ENCODE measurements at regions not wholly inside any gene's neighbourhood (a gene's known extent, or its start where the extent isn't known, plus 50 kb on each side); places are given as distances from the start of the nearest gene placed in this dataset.
"Not testable (repeated sequence)": the region's sequence is repeated elsewhere in the genome, so short reads cannot be mapped to it uniquely, and the experiment has no call there.

DNA sequence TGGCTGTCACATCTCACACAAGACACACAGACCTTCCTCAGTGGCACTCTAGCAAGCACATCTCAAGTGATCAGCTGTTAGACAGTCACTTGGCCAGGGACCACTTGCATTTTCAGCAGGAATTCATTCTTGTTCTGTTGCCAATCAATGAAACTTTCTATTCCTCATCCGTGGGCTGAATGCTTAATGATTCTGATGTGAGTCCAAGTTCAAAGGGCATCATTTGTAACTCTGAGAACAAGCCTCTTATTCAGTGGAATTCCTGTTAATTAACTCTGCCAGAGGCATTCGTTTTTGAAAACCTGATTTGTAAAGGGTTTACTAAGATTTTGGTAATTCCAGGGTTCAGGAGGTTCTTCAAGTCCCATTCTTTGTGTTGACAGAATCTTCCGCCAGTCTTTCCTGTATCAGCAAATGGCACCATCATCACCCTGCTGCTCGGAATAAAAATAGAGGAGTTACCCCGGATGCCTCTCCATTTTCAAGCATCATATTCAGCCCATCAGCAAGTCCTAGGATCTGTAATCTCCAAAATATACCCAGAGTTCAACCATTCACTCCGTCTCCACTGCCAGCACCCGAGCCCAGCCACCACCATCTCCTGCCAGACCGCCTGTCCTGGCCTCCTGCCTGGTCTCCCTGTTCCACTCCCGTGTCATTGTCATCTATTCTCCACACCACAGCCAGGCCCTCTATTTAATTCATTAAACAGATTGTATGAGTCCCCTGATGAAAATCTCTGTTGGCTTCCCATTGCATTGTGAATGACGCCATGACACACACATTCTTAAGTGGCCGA, 473.4 kb downstream of the AACS start:
- DNase-seq (ENCODE audit: low read depth in 4 of 4, low spot score in 2 of 4) = no peak

DNA sequence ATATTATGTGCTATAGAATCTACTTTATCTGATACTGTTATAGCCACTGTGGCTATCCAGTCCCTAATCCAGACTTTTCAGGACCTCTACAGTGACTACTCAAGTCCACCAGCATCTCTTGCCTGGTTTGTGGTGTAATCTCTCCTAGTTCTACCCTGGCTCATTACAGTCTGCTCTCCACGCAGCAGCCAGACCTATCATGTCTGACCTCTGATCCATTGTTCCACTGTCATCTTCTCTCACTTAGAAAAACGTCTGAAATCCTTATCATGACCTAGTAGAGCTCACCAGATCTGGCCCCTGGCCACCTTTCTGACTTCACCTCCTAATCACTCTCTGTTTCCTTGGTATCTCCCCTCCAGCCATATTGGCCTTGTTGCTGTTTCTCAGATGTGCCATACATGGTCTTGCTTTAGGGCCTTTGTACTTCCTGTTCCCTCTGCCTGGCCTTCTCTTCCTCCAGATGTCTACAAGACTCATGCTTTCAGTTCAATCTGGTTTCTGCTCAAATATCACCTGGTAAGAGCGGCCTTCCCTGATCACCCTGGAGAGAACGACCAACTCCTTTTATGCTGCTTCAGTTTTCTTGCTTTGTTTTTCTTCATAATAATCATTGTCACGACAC, 475.5 kb downstream of the AACS start:
- DNase-seq (ENCODE audit: low read depth in 4 of 4, low spot score in 2 of 4) = no peak

DNA sequence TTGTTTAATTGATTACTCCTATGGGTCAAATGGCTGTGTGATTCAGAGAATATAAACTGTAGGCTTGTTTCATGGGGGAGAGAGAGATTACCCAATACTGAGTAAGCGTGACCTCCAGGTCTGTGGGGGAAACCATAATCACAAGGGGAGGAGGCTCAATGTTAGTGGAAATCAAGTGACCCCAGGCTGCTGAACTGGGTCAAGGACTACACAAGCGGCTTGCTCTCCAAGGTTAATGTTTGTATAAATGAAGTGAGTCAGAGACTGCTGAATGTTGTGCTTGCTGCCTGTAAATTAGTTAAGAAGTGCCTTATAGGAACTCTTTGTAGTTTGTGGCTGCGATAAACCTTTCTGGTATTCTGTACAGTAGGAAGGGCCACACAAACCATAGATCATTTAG, 479.7 kb downstream of the AACS start:
- no peak for DNase-seq (ENCODE audit: low read depth in 4 of 4, low spot score in 2 of 4)

DNA sequence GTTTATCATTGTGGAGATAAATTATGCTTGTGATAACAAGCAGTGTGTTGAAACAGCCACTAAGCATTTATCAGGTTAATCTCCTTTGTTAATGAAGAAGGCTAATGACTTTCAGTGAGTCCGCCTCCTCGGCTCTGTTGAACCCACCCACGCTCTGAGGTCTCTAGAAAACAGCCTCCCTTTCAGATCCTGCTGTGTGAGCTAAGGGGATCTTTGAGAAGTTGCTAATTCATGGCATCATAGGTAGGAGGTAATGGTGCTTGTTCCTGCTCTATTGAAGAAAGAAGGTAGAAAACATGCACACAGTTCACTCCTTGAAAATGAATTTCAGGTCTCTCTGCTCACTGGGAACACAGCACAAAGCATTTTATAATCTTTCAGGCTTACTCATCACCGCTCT, 483.9 kb downstream of the AACS start:
- DNase-seq (ENCODE audit: low read depth in 4 of 4, low spot score in 2 of 4) = no peak

DNA sequence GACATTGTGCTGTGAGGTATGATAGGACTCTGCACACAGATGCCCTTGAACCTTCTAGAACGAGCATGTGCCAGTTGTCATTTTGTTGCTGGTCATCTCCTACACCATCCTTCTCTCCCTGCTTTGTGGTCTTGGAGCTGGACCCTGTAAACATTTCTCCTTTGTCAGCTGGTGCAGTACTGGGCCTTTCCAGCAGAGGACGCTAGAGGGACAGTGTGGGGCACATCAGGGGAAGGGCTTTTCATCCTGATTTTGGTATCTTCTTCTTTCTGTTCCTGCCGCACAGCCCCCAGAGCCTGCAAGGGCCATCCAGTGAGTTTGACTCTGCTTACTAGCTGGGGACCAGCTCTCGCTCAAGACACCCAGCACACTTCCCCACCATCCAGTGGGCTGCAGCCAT, 484.6 kb downstream of the AACS start:
- DNase-seq (ENCODE audit: low read depth in 4 of 4, low spot score in 2 of 4) = no peak

DNA sequence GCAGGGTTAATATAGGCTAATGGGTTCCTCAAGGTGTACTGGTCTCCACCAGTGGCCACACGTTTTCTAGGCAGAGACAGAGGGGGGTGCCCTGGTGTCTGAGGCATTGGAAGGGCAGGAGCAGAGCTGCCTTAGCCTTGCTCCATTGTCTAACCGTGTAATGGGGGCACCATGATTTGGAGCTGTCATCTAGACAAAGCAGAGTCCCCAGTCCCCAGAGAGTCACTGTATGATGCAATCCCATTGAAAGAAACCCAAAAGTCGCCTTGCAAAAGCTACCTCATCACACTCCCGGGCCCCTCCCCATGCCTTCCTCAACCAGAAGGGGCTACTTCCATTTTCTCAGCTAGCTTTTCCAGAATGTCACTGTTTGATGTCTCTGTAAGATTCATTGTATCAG, 487.1 kb downstream of the AACS start:
- DNase-seq (ENCODE audit: low read depth in 4 of 4, low spot score in 2 of 4) = no peak

DNA sequence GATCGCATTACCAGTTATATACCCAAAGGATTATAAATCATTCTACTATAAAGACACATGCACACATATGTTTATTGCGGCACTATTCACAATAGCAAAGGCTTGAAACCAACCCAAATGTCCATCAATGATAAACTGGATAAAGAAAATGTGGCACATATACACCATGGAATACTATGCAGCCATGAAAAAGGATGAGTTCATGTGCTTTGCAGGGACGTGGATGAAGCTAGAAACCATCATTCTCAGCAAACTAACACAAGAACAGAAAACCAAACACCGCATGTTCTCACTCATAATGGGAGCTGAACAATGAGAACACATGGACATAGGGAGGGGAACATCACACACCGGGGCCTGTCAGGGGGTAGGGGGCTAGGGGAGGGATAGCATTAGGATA, 495.8 kb downstream of the AACS start:
- DNase-seq (ENCODE audit: low read depth in 4 of 4, low spot score in 2 of 4) = not testable (repeated sequence)

DNA sequence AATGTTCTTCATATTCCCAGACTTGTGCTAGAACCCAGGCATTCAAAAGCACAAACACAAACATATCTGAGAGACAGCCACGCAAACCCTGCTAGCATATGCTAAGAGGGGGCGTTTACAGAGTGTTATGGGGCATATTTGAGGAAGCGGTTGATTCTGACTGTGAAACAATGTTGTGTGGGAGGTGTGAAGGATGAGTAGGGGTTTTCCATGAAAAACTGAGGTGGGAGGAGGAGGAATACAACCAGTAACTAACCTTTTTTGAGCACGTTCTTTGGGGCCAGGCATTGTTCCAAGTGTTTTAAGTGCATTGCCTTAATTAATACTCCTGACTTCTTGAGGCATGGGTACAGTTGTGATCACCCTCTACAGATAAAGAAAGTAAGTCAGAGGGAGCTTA, 499.5 kb downstream of the AACS start:
- no peak for DNase-seq (ENCODE audit: low read depth in 4 of 4, low spot score in 2 of 4)

DNA sequence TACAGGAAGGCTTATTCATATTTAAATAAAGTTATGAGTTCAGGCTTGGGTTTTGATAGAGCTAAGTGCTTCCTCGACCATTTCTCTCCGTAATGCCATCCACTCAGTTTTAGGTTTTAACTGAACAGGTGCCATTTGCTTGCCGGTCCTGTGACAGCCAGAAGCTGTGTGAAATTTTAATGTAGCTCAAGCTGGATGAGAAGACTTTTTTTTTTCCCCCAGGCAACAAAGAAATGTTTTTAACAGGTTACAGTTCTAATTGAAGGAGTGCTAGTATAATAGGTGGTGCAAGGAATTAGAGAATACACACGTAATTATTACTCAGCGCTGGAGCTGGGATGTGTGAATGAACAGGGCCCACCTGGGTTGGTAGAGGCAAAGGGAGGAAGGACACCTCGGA, 502.3 kb downstream of the AACS start:
- DNase-seq (ENCODE audit: low read depth in 4 of 4, low spot score in 2 of 4) = no peak

DNA sequence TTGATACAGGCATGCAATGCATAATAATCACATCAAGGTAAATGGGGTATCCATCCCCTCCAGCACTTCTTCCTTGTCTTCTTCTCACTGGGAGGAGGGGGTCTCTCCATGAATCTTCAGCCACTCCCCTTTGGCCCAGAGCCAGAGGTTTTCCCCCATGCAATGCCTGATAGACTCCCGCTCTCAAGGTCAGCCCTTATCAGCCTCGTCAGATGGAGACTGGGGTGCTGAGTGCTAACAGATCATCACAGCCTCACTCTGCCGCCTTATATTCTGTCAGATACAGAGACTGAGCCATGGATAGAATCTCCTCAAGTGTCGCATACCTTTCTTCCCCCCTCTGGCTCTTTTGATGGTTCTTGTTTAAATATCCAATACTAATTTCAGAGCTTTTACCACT, 503.1 kb downstream of the AACS start:
- DNase-seq (ENCODE audit: low read depth in 4 of 4, low spot score in 2 of 4) = no peak

DNA sequence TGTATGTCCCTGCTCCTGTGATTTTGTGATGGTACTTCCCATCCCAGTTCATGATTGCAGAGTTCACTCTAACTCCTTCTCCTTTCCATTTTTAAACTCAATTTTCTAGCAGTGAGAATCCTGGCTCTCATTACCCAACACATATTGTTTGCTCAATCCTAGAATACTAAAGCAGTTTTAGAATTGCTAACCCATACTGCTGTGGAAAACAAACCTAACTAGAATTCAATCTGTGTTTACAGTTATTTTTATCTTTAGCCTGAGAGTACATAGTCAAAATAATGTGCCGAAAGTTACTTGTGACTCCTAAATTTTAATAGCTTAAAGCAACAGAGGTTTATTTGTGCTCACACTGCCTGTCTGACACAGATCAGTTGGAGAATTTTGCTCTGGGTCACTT, 508.0 kb downstream of the AACS start:
- DNase-seq (ENCODE audit: low read depth in 4 of 4, low spot score in 2 of 4) = no peak

DNA sequence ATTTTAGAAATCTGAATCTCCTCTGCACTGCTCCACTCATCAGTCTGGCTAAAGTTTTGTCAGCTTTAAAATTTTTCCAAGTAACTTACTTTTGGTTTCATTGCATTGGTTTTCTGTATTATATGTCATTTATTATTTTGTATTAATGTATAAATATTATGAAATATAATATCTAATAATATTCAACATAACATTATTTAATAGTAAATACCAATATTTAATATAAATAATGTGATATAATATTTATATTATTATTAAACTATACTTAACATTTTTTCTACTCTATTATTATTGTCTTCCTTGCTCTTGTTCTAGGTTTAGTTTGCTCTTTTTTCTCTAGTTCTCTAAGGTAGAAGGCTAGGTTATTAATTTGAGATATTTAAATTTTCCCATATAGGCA, 512.1 kb downstream of the AACS start:
- DNase-seq (ENCODE audit: low read depth in 4 of 4, low spot score in 2 of 4) = no peak

DNA sequence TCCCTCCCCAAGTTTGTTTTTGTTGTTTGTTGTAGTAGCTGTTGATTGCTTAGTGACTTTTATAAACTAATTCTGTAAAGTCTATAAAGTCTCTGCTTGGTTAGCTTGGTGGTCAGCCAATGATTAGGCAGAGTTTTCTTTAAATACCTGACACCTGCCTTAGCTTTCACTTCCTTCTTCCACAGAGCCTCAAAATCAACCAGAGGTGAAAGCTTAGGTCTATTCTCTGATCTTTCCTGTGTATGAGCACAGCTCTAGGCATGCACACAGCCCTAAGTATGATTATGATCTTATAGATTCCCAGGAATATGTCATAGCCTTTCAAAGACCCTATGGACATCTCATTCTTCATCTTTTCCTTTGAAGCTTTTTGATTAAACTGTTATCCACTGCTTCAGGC, 514.7 kb downstream of the AACS start:
- no peak for DNase-seq (ENCODE audit: low read depth in 4 of 4, low spot score in 2 of 4)

DNA sequence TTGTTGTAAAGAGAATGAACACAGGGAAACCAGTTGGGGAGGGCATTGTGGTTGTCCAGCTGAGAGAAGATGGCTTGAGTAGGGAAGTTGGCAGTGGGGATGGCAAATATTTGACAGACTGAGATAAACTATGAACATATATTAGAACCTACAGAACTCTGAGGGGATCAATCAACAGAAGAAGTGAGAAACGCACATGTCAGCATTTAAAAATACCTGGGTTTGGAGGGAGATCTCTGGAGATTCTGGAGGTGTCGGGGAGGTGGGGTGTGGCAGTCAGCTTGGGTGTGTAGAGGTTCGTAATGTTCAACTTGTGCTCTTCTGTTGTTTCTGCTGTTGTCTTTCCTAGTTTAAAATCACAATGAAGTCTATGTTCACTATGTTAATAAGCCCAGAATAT, 517.8 kb downstream of the AACS start:
- no peak for DNase-seq (ENCODE audit: low read depth in 4 of 4, low spot score in 2 of 4)

DNA sequence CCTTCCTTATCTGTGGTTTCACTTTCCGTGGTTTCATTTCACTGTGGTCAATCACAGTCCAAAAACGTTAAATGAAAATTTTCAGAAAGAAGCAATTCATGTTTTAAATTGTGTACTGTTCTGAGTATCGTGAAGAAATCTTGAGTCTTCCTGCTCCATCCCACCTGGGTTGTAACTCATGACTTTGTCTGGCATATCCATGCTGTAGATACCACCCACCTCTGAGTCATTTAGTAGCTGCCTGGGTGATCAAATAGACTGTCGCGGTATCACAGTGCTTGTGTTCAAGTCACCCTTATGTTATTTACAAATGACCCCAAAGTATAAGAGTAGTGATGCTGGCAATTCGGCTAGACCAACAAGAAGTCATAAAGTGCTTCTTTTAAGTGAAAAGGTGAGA, 521.2 kb downstream of the AACS start:
- DNase-seq (ENCODE audit: low read depth in 4 of 4, low spot score in 2 of 4) = no peak

DNA sequence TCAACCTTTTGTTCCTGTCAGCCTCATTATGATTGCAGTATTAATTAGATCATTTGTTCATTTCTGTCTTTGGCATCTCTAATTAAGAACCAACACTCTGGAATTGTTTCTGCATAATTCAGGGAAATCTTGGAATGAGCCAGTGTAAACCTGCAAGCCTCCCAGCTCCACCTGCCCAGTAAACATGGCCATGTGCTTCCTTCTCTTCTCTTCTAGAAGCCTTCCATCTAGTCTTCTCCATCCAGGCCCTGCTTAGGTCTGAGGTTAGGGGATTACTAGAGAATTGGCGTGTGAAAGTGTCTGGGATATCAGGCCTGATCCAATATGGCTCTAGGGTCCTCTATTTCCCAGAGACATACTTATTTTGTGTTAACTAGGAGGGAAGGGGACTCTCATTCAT, 528.0 kb downstream of the AACS start:
- no peak for DNase-seq (ENCODE audit: low read depth in 4 of 4, low spot score in 2 of 4)

DNA sequence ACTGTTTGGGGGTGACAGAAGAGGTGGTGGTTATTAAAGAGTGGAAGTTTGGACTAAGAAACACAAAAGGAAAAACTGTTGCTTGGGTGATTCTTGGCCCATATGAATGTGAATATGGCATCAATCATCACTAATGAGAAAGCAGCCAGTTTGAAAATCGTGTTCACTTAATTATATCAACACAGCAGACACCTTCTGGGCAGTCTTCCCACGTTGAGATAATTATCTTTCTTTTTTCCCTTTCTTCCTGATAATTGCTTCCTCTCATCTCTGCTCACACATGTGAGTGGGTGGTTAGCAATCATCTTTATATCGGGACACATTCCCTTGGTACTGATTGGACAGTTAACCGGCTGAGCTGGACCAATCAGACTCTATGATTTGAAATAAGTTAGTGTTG, 539.7 kb downstream of the AACS start:
- DNase-seq (ENCODE audit: low read depth in 4 of 4, low spot score in 2 of 4) = no peak

DNA sequence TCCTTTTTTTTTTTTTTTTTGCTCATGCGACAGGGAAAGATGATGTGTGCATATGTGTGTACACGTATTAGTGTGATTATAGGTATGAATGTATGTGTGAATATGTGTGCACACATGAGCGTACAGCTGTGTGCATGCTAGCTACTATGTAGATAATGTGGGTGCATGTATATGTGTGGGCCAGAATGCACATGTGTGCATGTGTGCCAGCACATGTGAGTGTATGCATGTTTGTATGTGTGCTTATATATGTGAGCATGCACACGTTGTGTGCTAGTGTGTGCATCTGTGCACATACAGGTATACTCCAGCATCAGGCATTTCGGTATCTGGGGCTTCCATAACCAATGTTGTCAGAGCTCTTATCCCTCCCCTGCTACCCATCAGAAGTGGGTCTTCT, 541.1 kb downstream of the AACS start:
- DNase-seq (ENCODE audit: low read depth in 4 of 4, low spot score in 2 of 4) = no peak

DNA sequence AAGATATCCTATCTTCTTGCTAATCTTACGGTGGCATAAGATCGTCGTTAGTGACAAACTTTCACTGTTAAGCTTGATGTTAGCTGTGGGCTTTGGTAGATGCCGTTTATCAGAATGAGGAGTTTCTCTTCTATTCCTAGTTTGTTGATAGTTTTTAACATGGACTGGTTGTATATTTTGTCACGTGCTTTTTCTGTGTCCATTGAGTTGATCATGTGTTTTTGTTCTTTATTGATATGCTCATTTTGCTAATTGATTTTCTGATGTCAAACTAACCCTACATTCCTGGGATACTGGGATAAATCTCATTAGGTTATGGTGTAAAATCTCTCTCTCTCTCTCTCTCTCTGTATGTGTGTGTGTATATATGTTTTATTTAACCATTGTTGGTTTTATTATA, 545.1 kb downstream of the AACS start:
- no peak for DNase-seq (ENCODE audit: low read depth in 4 of 4, low spot score in 2 of 4)

DNA sequence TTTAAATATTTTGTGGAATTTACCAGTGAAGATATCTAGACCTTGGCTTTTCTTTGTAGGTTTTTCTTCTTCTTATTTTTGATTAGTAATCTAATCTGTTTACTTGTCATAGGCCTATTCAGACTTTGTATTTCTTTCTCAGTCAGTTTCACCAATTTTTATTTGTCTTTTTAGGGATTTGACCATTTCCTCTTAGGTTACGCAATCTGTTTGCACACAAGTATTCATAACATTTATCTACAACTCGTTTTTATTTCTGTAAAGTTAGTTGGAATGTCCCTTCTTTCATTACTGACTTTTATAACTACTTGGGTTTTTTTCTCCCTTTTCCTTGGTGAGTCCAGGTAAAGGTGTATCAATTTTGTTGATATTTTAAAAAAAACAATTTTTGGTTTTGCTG, 545.7 kb downstream of the AACS start:
- no peak for DNase-seq (ENCODE audit: low read depth in 4 of 4, low spot score in 2 of 4)

DNA sequence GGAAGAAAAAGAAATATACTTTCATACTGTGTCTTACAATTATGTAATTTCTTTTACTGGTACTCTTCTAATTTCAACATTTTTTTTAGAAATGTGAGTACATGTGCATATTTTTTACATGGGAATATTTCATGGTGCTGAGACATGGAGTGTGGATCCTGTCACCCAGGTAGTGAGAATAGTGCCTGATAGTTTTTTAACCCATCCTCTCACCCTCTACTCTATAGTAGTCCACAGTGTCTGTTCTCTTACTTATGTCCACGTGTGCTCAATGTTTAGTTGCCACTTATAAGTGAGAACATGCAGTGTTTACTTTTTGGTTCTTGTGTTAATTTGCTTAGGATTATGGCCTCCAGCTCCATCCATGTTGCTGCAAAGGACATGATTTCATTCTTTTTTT, 548.8 kb downstream of the AACS start:
- DNase-seq (ENCODE audit: low read depth in 4 of 4, low spot score in 2 of 4) = no peak

DNA sequence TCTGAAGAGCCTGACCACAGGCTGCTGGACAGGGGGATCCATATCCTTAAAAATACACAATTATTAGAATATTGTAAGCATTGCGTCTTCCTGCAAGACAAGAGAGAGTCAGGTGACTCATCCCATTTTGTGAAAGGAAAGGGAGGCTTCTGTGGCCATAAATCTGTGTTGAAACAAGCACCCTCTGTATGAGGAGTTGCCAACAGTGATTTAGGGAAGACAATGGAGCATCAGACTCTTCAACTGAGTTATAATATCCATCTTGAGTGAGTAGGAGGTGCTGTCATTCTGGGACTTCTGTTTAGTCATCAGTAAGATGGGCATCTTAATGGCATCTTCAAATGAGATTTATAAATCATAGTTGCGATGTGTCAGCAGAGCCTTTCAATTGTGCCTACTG, 554.5 kb downstream of the AACS start:
- DNase-seq (ENCODE audit: low read depth in 4 of 4, low spot score in 2 of 4) = no peak

DNA sequence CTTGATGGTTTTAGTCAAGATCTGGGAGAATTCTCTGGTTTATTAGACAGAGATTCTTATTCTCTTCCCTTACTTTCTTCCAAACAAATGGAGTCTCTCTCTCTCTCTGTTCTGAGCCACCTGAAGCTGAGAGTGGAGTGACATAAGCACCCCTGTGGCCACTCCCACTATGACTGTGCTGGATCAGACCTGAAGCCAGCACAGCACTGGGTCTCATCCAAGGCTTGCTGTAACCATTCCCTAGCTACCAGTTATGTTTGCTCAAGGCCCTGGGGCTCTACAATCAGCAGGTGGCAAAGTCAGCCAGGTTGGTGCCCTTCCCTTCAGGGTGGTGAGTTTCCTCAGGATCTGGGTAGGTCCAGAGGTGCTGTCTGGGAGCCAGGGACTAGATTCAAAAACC, 568.5 kb downstream of the AACS start:
- no peak for DNase-seq (ENCODE audit: low read depth in 4 of 4, low spot score in 2 of 4)

Data from left renal cortex interstitium (tissue), 4 donors.